Tibial nerve (tissue), 3 donors: ENCODE measurements at regions not wholly inside any gene's neighbourhood (a gene's known extent, or its start where the extent isn't known, plus 50 kb on each side); places are given as distances from the start of the nearest gene placed in this dataset.

Experiments
- POLR2A ChIP-seq, 2 donors: fragments of 450-650 bp; IDR thresholded peaks; one replicate each; pipeline ENCODE4 v1.6.1; 2017; ENCODE audit warnings: antibody characterized with exemption in 2 of 2, mild to moderate bottlenecking in 2 of 2, moderate library complexity in 2 of 2
- TF ChIP-seq, protein P1 (sequence below), 5 experiments: fragments of 200-600 bp in 3 of 5; fragments of 450-650 bp in 2 of 5; sonication (generic) in 3 of 5; IDR thresholded peaks; one replicate each; pipeline ENCODE4 v1.5.1; 2016 to 2019; ENCODE audit warnings: antibody characterized with exemption in 5 of 5, mild to moderate bottlenecking in 3 of 5, moderate library complexity in 2 of 5

DNA sequence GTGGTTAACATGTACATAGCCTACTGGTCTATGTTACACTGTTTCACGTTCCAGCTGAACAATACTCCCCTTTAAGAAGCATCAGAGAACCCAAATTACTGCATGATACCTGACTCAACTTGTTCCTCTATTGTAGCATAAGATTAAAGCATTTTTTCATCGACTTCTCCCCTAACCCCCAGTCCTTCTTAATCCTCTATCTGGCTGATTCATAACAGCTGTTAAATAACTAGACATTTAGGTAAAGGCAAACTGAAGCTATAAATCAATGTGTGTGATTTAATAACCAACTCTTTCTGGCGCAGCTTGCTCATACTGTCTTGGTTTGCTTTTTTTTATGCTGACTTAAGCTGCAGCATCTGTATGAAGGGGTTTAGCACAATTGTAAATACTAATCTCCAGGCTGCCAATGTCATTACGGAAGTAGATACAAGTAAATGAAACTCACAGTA, 94.2 kb upstream of the MTAP start:
- TF ChIP-seq, protein P1, sequence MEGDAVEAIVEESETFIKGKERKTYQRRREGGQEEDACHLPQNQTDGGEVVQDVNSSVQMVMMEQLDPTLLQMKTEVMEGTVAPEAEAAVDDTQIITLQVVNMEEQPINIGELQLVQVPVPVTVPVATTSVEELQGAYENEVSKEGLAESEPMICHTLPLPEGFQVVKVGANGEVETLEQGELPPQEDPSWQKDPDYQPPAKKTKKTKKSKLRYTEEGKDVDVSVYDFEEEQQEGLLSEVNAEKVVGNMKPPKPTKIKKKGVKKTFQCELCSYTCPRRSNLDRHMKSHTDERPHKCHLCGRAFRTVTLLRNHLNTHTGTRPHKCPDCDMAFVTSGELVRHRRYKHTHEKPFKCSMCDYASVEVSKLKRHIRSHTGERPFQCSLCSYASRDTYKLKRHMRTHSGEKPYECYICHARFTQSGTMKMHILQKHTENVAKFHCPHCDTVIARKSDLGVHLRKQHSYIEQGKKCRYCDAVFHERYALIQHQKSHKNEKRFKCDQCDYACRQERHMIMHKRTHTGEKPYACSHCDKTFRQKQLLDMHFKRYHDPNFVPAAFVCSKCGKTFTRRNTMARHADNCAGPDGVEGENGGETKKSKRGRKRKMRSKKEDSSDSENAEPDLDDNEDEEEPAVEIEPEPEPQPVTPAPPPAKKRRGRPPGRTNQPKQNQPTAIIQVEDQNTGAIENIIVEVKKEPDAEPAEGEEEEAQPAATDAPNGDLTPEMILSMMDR (IDR thresholded peaks at IDR 0.05), result no peak
- TF ChIP-seq POLR2A (IDR thresholded peaks at IDR 0.05), result no peak
